ENCODE measurements at regions not wholly inside any gene's neighbourhood (a gene's known extent, or its start where the extent isn't known, plus 50 kb on each side); places are given as distances from the start of the nearest gene placed in this dataset.

DNA sequence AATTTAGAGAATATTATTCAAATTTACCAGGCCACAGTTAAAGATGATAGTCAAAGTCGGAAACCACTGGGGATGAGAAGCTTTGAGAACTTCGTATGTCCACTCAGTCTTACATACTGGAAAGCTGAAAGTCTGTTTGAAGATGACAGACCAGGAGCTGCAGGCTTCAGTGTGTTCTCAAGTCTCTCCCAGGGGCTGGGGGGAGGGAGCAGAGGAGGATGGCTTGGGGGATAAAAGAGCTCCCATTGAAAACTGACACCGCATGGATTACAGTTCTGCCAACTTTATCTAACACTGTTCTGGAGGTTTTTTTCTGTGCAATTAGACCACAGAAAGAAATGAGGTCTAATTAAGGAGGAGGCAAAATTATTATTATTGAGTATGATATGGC, 170.5 kb upstream of the ALKAL2 start:
- H4K20me1 ChIP-seq (replicated peaks in 1 of 2; ENCODE audit: control insufficient read depth in 1 of 2, insufficient read depth in 2 of 2, low read length in 2 of 2): no peaks in the 10 kb centered on the region
- H3K27me3 ChIP-seq (replicated peaks in 1 of 4; ENCODE audit: control insufficient read depth in 3 of 4, extremely low read depth in 1 of 4, insufficient read depth in 3 of 4, low read length in 3 of 4): no peaks in the 10 kb centered on the region
- H2AFZ ChIP-seq (ENCODE audit: low read length): no peak overlapping the region
- H2BK12ac ChIP-seq (ENCODE audit: low read depth, low read length): no peak overlapping the region
- no peaks in the 10 kb centered on the region for H3K79me2 ChIP-seq (ENCODE audit: control insufficient read depth in 1 of 2, insufficient read depth in 2 of 2, low read length in 2 of 2)
- no peak overlapping the region for H2AK5ac ChIP-seq (ENCODE audit: low read depth, low read length)
- CTCF ChIA-PET (ENCODE audit: partially characterized antibody): no interaction called here
- no peak overlapping the region for H2BK15ac ChIP-seq (ENCODE audit: low read length)
- no peaks in the 10 kb centered on the region for H3K79me1 ChIP-seq (ENCODE audit: low read depth, low read length)
- TF ChIP-seq NANOG (IDR thresholded peaks at IDR 0.05; ENCODE audit: insufficient read depth, low read depth, low read length, poor library complexity, severe bottlenecking) (no peak), CBX5 (IDR thresholded peaks at IDR 0.05; ENCODE audit: low read depth, low read length) (no peak), SUZ12 (IDR thresholded peaks at IDR 0.05; ENCODE audit: low read length) (no peak), EP300 (IDR thresholded peaks at IDR 0.05; ENCODE audit: borderline replicate concordance in 1 of 2, low read depth in 2 of 2, low read length in 2 of 2) (no peak), POU5F1 (IDR thresholded peaks at IDR 0.05; ENCODE audit: low read depth, low read length) (no peak)
- H3K18ac ChIP-seq (ENCODE audit: extremely low read depth, low read length): no peak overlapping the region
- no peaks in the 10 kb centered on the region for H3K36me3 ChIP-seq (ENCODE audit: control insufficient read depth in 2 of 4, insufficient read depth in 4 of 4, low read length in 3 of 4)
- H2BK20ac ChIP-seq (ENCODE audit: low read length): no peak overlapping the region
- H3K23ac ChIP-seq (ENCODE audit: insufficient read length): no peak overlapping the region
- H3K23me2 ChIP-seq (ENCODE audit: low read depth, low read length): no peaks in the 10 kb centered on the region
- FAIRE-seq (no peak), DNase-seq (ENCODE audit: low read depth in 1 of 2, low spot score in 2 of 2) (no peak)
- 64% methylated on average over 3 of the region's 3 CpGs; no CpG with 5 or more reads in 1 of the 2 experiments for WGBS, 2 experiments (ENCODE audit: extremely low coverage in 1 of 2, insufficient coverage in 1 of 2, insufficient read length in 1 of 2, insufficient replicate concordance in 2 of 2, low coverage in 1 of 2, low lambda C conversion rate in 2 of 2, missing lambda C conversion rate in 1 of 2)
- no peak overlapping the region for H4K5ac ChIP-seq (ENCODE audit: insufficient read length, low read depth, low read length)
- no peak overlapping the region for H4K8ac ChIP-seq (ENCODE audit: extremely low read depth, insufficient read depth, low read length)
- no peak overlapping the region for H4K91ac ChIP-seq (replicated peaks; ENCODE audit: insufficient read length, low read length)
- H3K27ac ChIP-seq (ENCODE audit: low read depth, low read length): no peak overlapping the region
- no peaks in the 10 kb centered on the region for H3K9me3 ChIP-seq (ENCODE audit: insufficient read depth in 2 of 2, low read depth in 1 of 2, low read length in 1 of 2)
- H3K4ac ChIP-seq (replicated peaks; ENCODE audit: insufficient read length, low read depth, low read length): no peak overlapping the region
- H3K4me3 ChIP-seq (ENCODE audit: extremely low read depth in 1 of 4, insufficient read depth in 2 of 4, low read depth in 3 of 4, low read length in 4 of 4): no peak overlapping the region
- no peak overlapping the region for H2BK120ac ChIP-seq (replicated peaks; ENCODE audit: low read depth, low read length)
- POLR2A ChIA-PET (ENCODE audit: partially characterized antibody): interaction anchor here (0.7 kb wide), 1 partner anchor 10 kb away, joined by 5 read pairs; no protein-coding TSS in a partner anchor
- peaks cover 0 to 3% (median 0%) of the 10 kb centered on the region in 4 experiments; a peak in 1 of 7 replicates for H3K4me1 ChIP-seq (replicated peaks in 1 of 4; ENCODE audit: control insufficient read depth in 3 of 4, insufficient read depth in 4 of 4, low read length in 3 of 4)
- H2BK5ac ChIP-seq (ENCODE audit: low read depth, low read length): no peak overlapping the region
- no peak overlapping the region for H3K9ac ChIP-seq (replicated peaks in 1 of 4; ENCODE audit: extremely low read depth in 1 of 4, low read depth in 3 of 4, low read length in 3 of 4)
- no peak overlapping the region for H3K56ac ChIP-seq (replicated peaks; ENCODE audit: insufficient read length, low read depth, low read length)
- no peak overlapping the region for H3K4me2 ChIP-seq (ENCODE audit: insufficient read depth in 1 of 2, low read depth in 2 of 2, low read length in 2 of 2)
- H3K14ac ChIP-seq (ENCODE audit: insufficient read length): no peak overlapping the region
